Adrenal gland (tissue), 5 donors: ENCODE measurements at regions not wholly inside any gene's neighbourhood (a gene's known extent, or its start where the extent isn't known, plus 50 kb on each side); places are given as distances from the start of the nearest gene placed in this dataset.

ENCODE experiments used
- POLR2A ChIP-seq, 2 donors: fragments of 450-650 bp; IDR thresholded peaks; one replicate each; pipeline ENCODE4 v1.6.1; 2017; ENCODE audit warnings: antibody characterized with exemption in 2 of 2, mild to moderate bottlenecking in 2 of 2, moderate library complexity in 1 of 2
- TF ChIP-seq, protein P1 (sequence below), 6 experiments: fragments of 450-650 bp in 4 of 6; fragments of 200-600 bp in 2 of 6; sonication (generic) in 1 of 6; IDR thresholded peaks; 1 replicate in 5 of 6; 2 replicates in 1 of 6; pipeline versions ENCODE4 v1.5.1 to v1.8.0; 2016 to 2021; ENCODE audit warnings: antibody characterized with exemption in 6 of 6, mild to moderate bottlenecking in 2 of 6, moderate library complexity in 1 of 6
- donor health status: DM: no; HTN: no; CAD: no.

GRCh38 chr4:57333684-57334083 lies 223.5 kb upstream of the IGFBP7 start:
- no peak for TF ChIP-seq POLR2A (IDR thresholded peaks at IDR 0.05)
- TF ChIP-seq, protein P1, sequence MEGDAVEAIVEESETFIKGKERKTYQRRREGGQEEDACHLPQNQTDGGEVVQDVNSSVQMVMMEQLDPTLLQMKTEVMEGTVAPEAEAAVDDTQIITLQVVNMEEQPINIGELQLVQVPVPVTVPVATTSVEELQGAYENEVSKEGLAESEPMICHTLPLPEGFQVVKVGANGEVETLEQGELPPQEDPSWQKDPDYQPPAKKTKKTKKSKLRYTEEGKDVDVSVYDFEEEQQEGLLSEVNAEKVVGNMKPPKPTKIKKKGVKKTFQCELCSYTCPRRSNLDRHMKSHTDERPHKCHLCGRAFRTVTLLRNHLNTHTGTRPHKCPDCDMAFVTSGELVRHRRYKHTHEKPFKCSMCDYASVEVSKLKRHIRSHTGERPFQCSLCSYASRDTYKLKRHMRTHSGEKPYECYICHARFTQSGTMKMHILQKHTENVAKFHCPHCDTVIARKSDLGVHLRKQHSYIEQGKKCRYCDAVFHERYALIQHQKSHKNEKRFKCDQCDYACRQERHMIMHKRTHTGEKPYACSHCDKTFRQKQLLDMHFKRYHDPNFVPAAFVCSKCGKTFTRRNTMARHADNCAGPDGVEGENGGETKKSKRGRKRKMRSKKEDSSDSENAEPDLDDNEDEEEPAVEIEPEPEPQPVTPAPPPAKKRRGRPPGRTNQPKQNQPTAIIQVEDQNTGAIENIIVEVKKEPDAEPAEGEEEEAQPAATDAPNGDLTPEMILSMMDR (IDR thresholded peaks at IDR 0.05), result no peak
